Erythroblast (primary cell): ENCODE measurements at regions not wholly inside any gene's neighbourhood (a gene's known extent, or its start where the extent isn't known, plus 50 kb on each side); places are given as distances from the start of the nearest gene placed in this dataset.

Source experiments
- GATA1 ChIP-seq: IDR thresholded peaks from 2 replicates; pipeline ENCODE4 v1.6.1; 2011; ENCODE audit warnings: low read depth, mild to moderate bottlenecking, control low read depth, low read length, moderate library complexity
- POLR2A ChIP-seq: IDR thresholded peaks from 2 replicates; pipeline ENCODE4 v1.6.1; 2011; ENCODE audit warnings: mild to moderate bottlenecking, low read length

GRCh38 chr6:111939902-111940301, 66.7 kb upstream of the FYN start:
- TF ChIP-seq POLR2A (no peak), GATA1 (no peak)
